Cardiac muscle cell (in vitro differentiated cells and primary cell): ENCODE measurements at regions not wholly inside any gene's neighbourhood (a gene's known extent, or its start where the extent isn't known, plus 50 kb on each side); places are given as distances from the start of the nearest gene placed in this dataset.

ENCODE experiments used
- DNase-seq, 2 donors: peaks; one replicate each; pipeline versions ENCODE4 v3.0.0 to v3.0.0-alpha.2; 2010 to 2017; ENCODE audit warnings: low read depth in 1 of 2, low spot score in 1 of 2
- H3K27ac ChIP-seq: fragments of 200-600 bp; sonication (generic); 2 replicates; pipeline ENCODE4 v1.5.1; 2016
- H3K27me3 ChIP-seq: fragments of 200-600 bp; sonication (generic); 2 replicates; pipeline ENCODE4 v1.6.0; 2016; ENCODE audit warnings: control low read depth
- H3K36me3 ChIP-seq: fragments of 200-600 bp; sonication (generic); 2 replicates; pipeline ENCODE4 v1.5.1; 2016; ENCODE audit warnings: control low read depth
- H3K4me1 ChIP-seq: fragments of 200-600 bp; sonication (generic); 2 replicates; pipeline ENCODE4 v1.8.1; 2017; ENCODE audit warnings: low read depth, mild to moderate bottlenecking, mixed run types
- H3K4me3 ChIP-seq: fragments of 200-600 bp; sonication (generic); 2 replicates; pipeline ENCODE4 v1.5.1; 2016; ENCODE audit warnings: mild to moderate bottlenecking
- H3K9me3 ChIP-seq: fragments of 200-600 bp; sonication (generic); 2 replicates; pipeline ENCODE4 v1.5.1; 2017; ENCODE audit warnings: low read depth, mild to moderate bottlenecking, control low read depth
- CTCF ChIP-seq: IDR thresholded peaks from 2 replicates; pipeline ENCODE4 v1.5.1; 2012; ENCODE audit warnings: low read depth, mild to moderate bottlenecking, low read length

- H3K4me1 ChIP-seq, result no peaks in the 10 kb centered on the region
- no peaks in the 10 kb centered on the region for H3K36me3 ChIP-seq
- no peak overlapping the region for H3K27ac ChIP-seq
- H3K4me3 ChIP-seq, result no peak overlapping the region
- H3K9me3 ChIP-seq, result no peaks in the 10 kb centered on the region
- no peak for TF ChIP-seq CTCF
- no peaks in the 10 kb centered on the region for H3K27me3 ChIP-seq
- no peak for DNase-seq
Observed at GRCh38 chr15:79700951-79701480, 195.8 kb downstream of the MTHFS start.

- H3K4me1 ChIP-seq, result no peaks in the 10 kb centered on the region
- TF ChIP-seq CTCF, result no peak
- no peaks in the 10 kb centered on the region for H3K27me3 ChIP-seq
- no peaks in the 10 kb centered on the region for H3K9me3 ChIP-seq
- no peak for DNase-seq
- no peak overlapping the region for H3K4me3 ChIP-seq
- H3K27ac ChIP-seq, result no peak overlapping the region
- H3K36me3 ChIP-seq, result no peaks in the 10 kb centered on the region
Observed at GRCh38 chr15:79702621-79703020, 194.2 kb downstream of the MTHFS start.

DNA sequence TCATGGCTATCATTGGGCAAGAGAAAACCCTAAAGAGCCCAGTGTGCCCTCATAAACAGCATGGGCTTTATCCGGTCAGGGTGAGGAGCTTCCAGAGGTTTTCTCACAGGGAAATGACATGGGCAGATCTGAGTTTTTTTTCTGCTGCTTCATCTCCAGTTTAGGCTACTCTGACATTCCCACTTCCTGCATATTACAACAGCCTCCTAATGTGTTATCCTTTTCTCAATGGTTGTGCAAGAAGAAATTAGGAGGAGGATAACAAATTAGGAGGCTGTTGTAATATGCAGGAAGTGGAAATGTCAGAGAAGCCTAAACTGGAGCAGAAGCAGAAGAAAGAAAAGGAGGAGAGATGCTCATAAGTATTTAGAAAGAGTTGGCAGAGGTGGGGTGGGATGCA is 175.6 kb downstream of the MTHFS start:
- DNase-seq, result peak in 1 of 2 donors; percentile 74

GRCh38 chr15:79724312-79724711 is 172.5 kb downstream of the MTHFS start:
- H3K4me3 ChIP-seq, result no peak overlapping the region
- H3K36me3 ChIP-seq, result no peaks in the 10 kb centered on the region
- H3K4me1 ChIP-seq, result no peaks in the 10 kb centered on the region
- DNase-seq, result peak in 1 of 2 donors; percentile 82
- no peak overlapping the region for H3K27ac ChIP-seq
- no peaks in the 10 kb centered on the region for H3K9me3 ChIP-seq
- H3K27me3 ChIP-seq, result no peaks in the 10 kb centered on the region
- no peak for TF ChIP-seq CTCF

More for the DNA sequence above, 175.6 kb downstream of the MTHFS start:
- Histone ChIP-seq H3K36me3 (no peaks in the 10 kb centered on the region), H3K27me3 (no peaks in the 10 kb centered on the region), H3K4me1 (no peaks in the 10 kb centered on the region), H3K27ac (no peak overlapping the region), H3K4me3 (no peak overlapping the region), H3K9me3 (no peaks in the 10 kb centered on the region)
- no peak for TF ChIP-seq CTCF

- Histone ChIP-seq H3K9me3 (no peaks in the 10 kb centered on the region), H3K4me1 (no peaks in the 10 kb centered on the region), H3K4me3 (no peak overlapping the region), H3K36me3 (no peaks in the 10 kb centered on the region), H3K27ac (no peak overlapping the region), H3K27me3 (no peaks in the 10 kb centered on the region)
- no peak for DNase-seq
- no peak for TF ChIP-seq CTCF
Observed at GRCh38 chr15:79724804-79725203, 172.0 kb downstream of the MTHFS start.

DNA sequence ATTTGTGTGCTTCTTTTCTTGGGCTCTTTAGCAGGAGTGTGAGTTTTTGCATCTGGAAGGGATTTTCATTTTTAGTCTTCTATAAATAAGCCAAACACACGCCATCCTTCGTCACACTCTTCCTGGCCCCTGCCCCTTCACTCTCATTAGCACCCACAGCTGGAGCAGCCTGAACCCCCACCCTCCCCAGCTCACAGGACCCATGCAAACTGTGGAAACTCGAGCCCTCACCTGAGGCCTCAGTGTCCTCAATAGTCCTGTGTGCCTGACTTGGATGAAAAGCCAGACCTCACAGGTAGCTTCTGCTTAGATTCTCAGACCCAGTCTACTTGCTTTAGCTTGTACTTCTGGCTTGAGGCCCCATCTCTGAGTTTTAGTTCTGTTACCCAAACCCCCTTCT is 167.9 kb downstream of the MTHFS start:
- no peaks in the 10 kb centered on the region for H3K4me1 ChIP-seq
- H3K36me3 ChIP-seq, result no peaks in the 10 kb centered on the region
- no peaks in the 10 kb centered on the region for H3K9me3 ChIP-seq
- H3K4me3 ChIP-seq, result no peak overlapping the region
- H3K27me3 ChIP-seq, result no peaks in the 10 kb centered on the region
- no peak for DNase-seq
- TF ChIP-seq CTCF, result no peak
- no peak overlapping the region for H3K27ac ChIP-seq
